Liver (tissue), 7 donors: ENCODE measurements at regions not wholly inside any gene's neighbourhood (a gene's known extent, or its start where the extent isn't known, plus 50 kb on each side); places are given as distances from the start of the nearest gene placed in this dataset.

Experiments
- DNase-seq: peaks from one replicate; pipeline ENCODE4 v3.0.0-alpha.2; 2017; ENCODE audit warnings: low spot score
- H3K27ac ChIP-seq, 2 donors: one replicate each; pipeline ENCODE4 v1.7.0; 2013; ENCODE audit warnings: inconsistent platforms in 2 of 2, low read length in 2 of 2, control low read depth in 1 of 2, low read depth in 1 of 2, mild to moderate bottlenecking in 1 of 2
- H3K27me3 ChIP-seq, 4 donors: one replicate each; pipeline versions ENCODE4 v1.6.1 to v1.7.0; 2013; ENCODE audit warnings: low read length in 3 of 4, inconsistent platforms in 1 of 4, mild to moderate bottlenecking in 1 of 4, moderate library complexity in 1 of 4; ENCODE audit not compliant: control insufficient read depth in 4 of 4, insufficient read depth in 4 of 4
- H3K36me3 ChIP-seq, 4 donors: one replicate each; pipeline versions ENCODE4 v1.6.1 to v1.7.0; 2013; ENCODE audit warnings: low read length in 3 of 4, mild to moderate bottlenecking in 3 of 4, low read depth in 1 of 4, moderate library complexity in 1 of 4; ENCODE audit not compliant: control insufficient read depth in 4 of 4, insufficient read depth in 3 of 4
- H3K4me1 ChIP-seq, 4 donors: one replicate each; pipeline versions ENCODE4 v1.6.1 to v1.7.0; 2013; ENCODE audit warnings: low read length in 3 of 4, mild to moderate bottlenecking in 3 of 4, moderate library complexity in 1 of 4; ENCODE audit not compliant: control insufficient read depth in 4 of 4, insufficient read depth in 4 of 4
- H3K4me3 ChIP-seq, 3 donors: one replicate each; pipeline versions ENCODE4 v1.6.1 to v1.7.0; 2013; ENCODE audit warnings: low read length in 3 of 3, control low read depth in 1 of 3, low read depth in 1 of 3, mild to moderate bottlenecking in 1 of 3
- H3K9ac ChIP-seq, 2 donors: one replicate each; pipeline ENCODE4 v1.7.0; 2013; ENCODE audit warnings: low read length in 2 of 2, mild to moderate bottlenecking in 2 of 2, moderate library complexity in 2 of 2, control low read depth in 1 of 2, low read depth in 1 of 2
- H3K9me3 ChIP-seq, 4 donors: one replicate each; pipeline versions ENCODE4 v1.6.1 to v1.7.0; 2013; ENCODE audit warnings: low read length in 3 of 4; ENCODE audit not compliant: control insufficient read depth in 4 of 4
- EGR1 ChIP-seq, 2 donors: IDR thresholded peaks; 2 replicates each; pipeline ENCODE4 v1.6.1; 2016 to 2018; ENCODE audit warnings: antibody characterized with exemption in 2 of 2, low read depth in 2 of 2
- FOXA1 ChIP-seq: IDR thresholded peaks from 2 replicates; pipeline ENCODE4 v1.6.1; 2016; ENCODE audit warnings: antibody characterized with exemption
- FOXA2 ChIP-seq: IDR thresholded peaks from 2 replicates; pipeline ENCODE4 v1.6.1; 2016; ENCODE audit warnings: antibody characterized with exemption
- GABPA ChIP-seq, 2 donors: IDR thresholded peaks in 1 of 2; conservative IDR thresholded peaks in 1 of 2; 2 replicates each; pipeline ENCODE4 v1.6.1; 2016; ENCODE audit warnings: antibody characterized with exemption in 2 of 2, mild to moderate bottlenecking in 1 of 2, moderate library complexity in 1 of 2
- HNF4A ChIP-seq, 2 donors: conservative IDR thresholded peaks; 2 replicates each; pipeline ENCODE4 v1.6.1; 2016; ENCODE audit warnings: antibody characterized with exemption in 2 of 2, mild to moderate bottlenecking in 2 of 2
- JUND ChIP-seq, 2 donors: IDR thresholded peaks; 2 replicates each; pipeline ENCODE4 v1.6.1; 2016; ENCODE audit warnings: antibody characterized with exemption in 2 of 2
- NR2F2 ChIP-seq: IDR thresholded peaks from 2 replicates; pipeline ENCODE4 v1.6.1; 2016; ENCODE audit warnings: antibody characterized with exemption
- RXRA ChIP-seq, 2 donors: IDR thresholded peaks; 2 replicates each; pipeline ENCODE4 v1.6.1; 2017 to 2018; ENCODE audit warnings: antibody characterized with exemption in 2 of 2, mild to moderate bottlenecking in 1 of 2
- SP1 ChIP-seq: IDR thresholded peaks from 2 replicates; pipeline ENCODE4 v1.6.1; 2018; ENCODE audit warnings: antibody characterized with exemption, mild to moderate bottlenecking
- YY1 ChIP-seq: IDR thresholded peaks from 2 replicates; pipeline ENCODE4 v1.6.1; 2016; ENCODE audit warnings: antibody characterized with exemption, mild to moderate bottlenecking
- WGBS: extraction: QIAGEN DNeasy Blood & Tissue Kit; methylation state at CpG from one replicate; pipeline ENCODE4 v1.1.7; 2013; 5-methylcytosine and 5-hydroxymethylcytosine counted together
- TF ChIP-seq, protein P1 (sequence below): IDR thresholded peaks from 2 replicates; pipeline ENCODE4 v1.6.1; 2016; ENCODE audit warnings: antibody characterized with exemption, mild to moderate bottlenecking
- donor health status: healthy.
- donor health status: healthy.
- donor health status: healthy.
- donor health status: healthy.

DNA sequence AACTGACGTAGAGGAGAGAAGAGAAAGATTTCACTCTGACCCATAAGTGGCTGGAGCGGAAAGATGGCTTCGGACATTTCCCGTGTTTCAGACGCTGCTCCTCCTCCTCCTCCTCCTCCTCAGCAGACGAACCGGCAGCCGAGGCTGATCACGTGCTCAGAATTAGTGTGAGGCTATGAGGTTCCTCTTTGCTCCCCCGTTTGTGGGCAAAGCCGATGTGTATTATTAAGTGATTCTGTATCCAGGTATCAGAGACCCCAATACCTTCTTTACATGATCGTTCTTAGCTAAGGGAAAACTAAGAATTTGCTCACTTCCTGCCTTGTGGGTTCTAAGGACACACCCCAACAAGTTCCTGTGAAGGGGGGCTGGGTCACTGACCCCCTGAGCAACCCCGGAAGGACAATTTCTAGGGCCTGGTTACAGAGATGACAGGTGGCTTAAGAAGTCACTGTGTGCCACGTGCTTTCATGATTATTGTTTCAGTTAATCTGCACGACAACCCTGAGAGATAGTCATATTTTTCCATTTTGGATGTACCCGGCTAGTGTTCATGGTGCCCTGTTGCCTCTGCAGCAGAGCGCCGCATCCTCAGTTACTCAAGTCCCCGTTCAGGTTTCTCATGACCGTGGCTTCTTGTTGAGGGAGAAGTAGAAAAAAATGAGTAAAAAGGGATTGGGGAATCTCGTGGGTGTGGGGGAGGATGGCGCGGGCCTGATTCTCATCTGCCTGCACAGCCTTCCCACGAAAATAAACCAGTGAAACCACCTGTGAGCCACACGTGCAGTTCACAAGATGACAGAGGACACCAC lies 671.8 kb downstream of the QKI start (continued):
- TF ChIP-seq YY1 (no peak), FOXA1 (no peak), GABPA (IDR thresholded peaks at IDR 0.05 in 1 of 2, conservative IDR thresholded peaks at IDR 0.05 in 1 of 2) (no peak), HNF4A (conservative IDR thresholded peaks at IDR 0.05) (no peak)

DNA sequence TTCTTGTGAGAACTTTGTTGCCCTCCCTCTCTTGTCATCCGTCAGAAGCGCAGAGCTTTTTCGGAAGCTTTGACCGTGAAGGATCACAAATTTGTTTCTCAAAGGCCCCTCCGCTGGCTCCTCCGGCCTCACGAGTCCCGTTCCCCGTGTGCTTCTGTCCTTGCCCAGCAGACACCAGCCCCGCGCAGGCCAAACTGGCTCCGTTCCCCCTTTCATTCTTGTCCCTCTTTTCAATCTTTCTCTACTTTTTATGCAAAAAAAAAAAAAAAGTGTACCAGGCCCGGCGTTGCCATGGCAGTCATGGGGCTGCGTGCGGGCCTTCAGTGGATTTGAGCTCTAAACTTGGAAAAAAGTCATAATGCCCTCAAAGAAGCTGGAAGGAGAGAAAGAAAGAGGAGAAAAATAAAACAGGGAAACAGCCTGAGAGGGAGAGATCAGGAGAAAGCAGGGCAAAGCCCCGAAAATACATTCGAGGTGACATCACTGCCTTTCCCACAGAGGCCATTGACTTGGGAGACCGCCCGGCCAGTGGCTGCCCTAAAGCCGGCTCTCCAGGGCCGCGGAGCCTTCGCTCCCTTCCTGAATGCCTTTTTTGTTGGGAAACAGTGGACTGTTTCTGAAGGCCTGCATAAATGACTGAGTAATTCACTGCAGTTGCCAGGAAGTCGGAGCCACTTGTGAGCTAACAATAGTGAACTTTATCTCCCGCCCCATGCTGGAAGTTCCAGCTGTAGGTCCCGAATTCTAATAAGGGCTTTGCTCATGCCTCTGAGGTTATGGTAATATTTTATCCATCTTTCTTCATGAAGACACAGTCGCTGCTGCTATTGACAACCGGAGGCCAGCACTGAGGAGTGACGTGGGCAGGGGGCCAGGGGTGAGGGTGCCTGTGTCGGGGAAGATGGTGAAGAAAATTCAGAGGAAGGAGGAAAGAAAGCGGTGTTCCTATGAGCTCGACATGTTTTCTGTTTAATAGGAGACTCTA lies 670.9 kb downstream of the QKI start:
- Histone ChIP-seq H3K27ac (peak overlapping the region; percentile 53 to 55), H3K4me3 (no peak overlapping the region), H3K27me3 (no peaks in the 10 kb centered on the region), H3K9ac (no peak overlapping the region), H3K36me3 (no peaks in the 10 kb centered on the region), H3K4me1 (no peaks in the 10 kb centered on the region), H3K9me3 (no peaks in the 10 kb centered on the region)
- WGBS: 77% methylated on average over 33 of the region's 33 CpGs
- TF ChIP-seq FOXA2 (no peak), RXRA (IDR thresholded peaks at IDR 0.05) (peak in 1 of 2 donors; percentile 73), JUND (IDR thresholded peaks at IDR 0.05) (peak in 1 of 2 donors; percentile 35)
- no peak for DNase-seq

DNA sequence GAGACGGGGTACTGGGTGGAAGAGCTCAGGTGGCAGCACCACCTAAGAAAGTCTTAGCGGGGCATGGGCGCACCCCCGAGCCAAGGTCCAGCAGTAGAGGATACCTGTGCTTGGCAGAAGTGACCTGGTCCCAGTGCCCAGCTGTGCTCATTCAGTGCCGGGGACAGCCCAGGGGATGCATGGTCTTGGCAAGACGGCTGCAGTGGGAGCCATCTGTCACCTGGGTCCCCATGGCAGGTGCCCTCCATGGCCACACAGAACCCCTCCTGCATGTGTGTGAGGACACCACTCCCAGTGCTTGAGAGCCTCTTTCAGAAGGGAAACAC lies 664.7 kb downstream of the QKI start:
- Histone ChIP-seq H3K4me1 (no peaks in the 10 kb centered on the region), H3K27me3 (no peaks in the 10 kb centered on the region), H3K27ac (no peak overlapping the region), H3K9ac (no peak overlapping the region), H3K9me3 (no peaks in the 10 kb centered on the region), H3K36me3 (no peaks in the 10 kb centered on the region), H3K4me3 (no peak overlapping the region)
- TF ChIP-seq HNF4A (conservative IDR thresholded peaks at IDR 0.05) (no peak), NR2F2 (no peak), SP1 (no peak), EGR1 (IDR thresholded peaks at IDR 0.05; ENCODE audit: low read depth in 2 of 2) (no peak)
- TF ChIP-seq, protein P1, sequence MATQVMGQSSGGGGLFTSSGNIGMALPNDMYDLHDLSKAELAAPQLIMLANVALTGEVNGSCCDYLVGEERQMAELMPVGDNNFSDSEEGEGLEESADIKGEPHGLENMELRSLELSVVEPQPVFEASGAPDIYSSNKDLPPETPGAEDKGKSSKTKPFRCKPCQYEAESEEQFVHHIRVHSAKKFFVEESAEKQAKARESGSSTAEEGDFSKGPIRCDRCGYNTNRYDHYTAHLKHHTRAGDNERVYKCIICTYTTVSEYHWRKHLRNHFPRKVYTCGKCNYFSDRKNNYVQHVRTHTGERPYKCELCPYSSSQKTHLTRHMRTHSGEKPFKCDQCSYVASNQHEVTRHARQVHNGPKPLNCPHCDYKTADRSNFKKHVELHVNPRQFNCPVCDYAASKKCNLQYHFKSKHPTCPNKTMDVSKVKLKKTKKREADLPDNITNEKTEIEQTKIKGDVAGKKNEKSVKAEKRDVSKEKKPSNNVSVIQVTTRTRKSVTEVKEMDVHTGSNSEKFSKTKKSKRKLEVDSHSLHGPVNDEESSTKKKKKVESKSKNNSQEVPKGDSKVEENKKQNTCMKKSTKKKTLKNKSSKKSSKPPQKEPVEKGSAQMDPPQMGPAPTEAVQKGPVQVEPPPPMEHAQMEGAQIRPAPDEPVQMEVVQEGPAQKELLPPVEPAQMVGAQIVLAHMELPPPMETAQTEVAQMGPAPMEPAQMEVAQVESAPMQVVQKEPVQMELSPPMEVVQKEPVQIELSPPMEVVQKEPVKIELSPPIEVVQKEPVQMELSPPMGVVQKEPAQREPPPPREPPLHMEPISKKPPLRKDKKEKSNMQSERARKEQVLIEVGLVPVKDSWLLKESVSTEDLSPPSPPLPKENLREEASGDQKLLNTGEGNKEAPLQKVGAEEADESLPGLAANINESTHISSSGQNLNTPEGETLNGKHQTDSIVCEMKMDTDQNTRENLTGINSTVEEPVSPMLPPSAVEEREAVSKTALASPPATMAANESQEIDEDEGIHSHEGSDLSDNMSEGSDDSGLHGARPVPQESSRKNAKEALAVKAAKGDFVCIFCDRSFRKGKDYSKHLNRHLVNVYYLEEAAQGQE: no peak
- WGBS: 88% methylated on average over 6 of the region's 6 CpGs
- no peak for DNase-seq
